COR-L47 (cell line): ENCODE measurements at regions not wholly inside any gene's neighbourhood (a gene's known extent, or its start where the extent isn't known, plus 50 kb on each side); places are given as distances from the start of the nearest gene placed in this dataset.
A peak's percentile ranks its signal among the peaks of the same experiment; 100 is the strongest.
"Not testable (repeated sequence)": the region's sequence is repeated elsewhere in the genome, so short reads cannot be mapped to it uniquely, and the experiment has no call there.

Source experiments
- DNase-seq: peaks from one replicate; lab custom pipeline; 2025; lab: John Stamatoyannopoulos, UW

DNA sequence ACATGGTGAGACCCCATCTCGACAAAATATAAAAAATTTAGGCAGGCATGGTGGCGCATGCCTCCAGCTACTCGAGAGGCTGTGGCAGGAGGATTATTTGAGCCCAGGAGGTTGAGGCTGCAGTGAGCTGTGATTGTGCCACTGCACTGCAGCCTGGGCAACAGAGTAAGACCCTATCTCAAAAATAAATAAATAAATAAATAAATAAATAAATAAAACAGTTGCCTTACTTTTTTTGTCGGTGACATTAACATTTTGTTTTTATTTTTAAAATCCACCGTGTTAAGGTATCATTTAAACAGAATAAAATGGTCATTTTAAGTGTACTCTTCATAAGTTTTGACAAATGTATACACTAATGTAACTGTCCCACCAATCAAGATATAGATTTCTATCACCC, 57.0 kb downstream of the RASL11A start:
- DNase-seq, result no peak

DNA sequence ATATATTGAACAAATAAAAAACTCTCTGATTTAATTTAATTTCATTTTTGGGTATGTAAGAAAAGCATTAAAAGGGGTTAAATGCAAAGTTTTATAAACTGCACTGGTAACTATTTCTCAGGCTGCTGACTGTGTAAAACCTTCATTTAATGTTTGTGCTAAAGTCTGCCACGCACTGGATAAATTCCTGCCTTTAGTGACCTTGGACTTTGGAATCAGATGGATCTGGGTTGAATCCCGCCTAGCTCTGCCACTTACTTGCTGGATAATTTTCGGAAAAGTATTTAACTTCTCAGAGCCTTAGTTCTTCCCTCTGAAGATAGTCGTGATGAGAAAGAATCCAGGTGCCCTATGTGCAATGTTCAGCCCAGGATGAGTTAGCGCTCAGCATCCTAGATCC, 58.6 kb downstream of the RASL11A start:
- no peak for DNase-seq

DNA sequence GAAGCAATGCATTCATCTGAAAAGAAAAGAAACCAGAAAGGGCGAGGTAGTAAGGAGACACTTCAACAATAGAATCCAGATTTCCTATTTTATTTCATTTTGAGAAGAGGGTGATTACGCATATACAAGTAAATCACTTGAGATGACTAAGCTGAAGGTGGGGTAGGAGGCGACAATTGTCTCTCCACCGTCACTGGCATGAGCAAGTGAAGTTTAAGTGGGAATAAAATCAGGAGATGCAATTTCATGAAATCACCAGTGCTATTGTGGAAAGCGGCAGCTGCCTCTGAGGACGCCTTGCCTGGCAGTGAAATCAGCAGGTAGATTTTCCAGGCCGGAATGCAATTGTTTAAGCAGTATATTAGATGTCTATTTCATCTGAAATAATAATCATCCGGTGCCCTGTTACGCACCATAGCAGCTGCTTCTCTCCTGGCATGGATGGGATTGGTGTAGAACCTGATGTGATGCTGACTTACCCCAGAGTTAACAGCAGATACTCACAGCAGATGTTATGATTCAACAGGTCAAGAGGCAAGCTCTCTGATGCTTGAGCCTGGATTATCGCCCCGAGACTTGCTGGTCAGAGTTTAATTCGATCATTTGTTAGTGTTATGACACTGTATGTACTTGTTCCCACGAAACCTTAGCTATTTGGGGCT, 64.3 kb downstream of the RASL11A start:
- DNase-seq, result no peak

DNA sequence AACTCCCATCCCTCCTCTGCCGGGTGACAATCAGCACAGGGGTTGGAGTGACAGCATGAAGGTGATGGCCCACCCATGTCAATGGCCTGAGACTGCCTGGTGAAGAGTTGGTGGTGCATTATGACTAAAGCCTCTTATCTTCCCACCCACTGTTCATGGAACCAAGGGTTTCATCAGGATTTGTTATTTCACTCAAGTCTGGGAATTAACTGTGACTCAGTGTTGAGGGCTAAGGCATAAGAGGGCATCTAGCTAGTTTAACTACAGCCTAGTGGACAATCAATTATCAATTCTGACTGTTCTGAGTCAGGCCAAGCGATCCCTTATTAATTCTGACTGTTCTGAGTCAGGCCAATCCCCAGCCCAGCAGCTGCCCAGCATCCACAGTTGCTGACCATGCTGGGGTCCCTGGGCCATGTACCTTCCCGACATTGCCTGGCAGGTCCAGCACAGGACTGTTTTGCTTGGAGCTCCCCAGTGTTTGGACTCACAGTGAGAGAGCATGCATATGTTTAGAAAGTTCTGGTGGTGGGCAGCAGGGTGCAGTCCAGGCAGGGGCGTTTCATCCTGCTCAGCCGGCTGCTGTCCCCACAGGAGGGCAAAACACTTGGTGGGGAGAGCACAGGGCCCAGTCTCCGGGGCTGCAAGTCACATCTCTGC, 65.5 kb downstream of the RASL11A start:
- DNase-seq, result no peak

DNA sequence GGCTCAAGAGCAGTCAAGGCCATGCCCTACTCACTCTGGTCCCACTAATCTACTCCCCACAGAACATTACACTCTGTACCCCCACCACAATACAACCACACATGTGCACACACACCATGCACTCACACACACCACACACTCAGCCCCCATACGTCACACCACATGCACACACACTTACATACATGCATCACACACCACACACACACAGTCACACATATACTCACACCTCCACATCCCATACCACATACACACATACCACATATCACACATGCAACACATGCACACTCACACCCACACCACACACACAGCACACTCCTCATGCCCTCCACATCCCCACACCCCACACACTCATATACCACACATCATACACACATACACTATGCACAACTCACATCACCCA, 67.6 kb downstream of the RASL11A start:
- DNase-seq, result no peak

DNA sequence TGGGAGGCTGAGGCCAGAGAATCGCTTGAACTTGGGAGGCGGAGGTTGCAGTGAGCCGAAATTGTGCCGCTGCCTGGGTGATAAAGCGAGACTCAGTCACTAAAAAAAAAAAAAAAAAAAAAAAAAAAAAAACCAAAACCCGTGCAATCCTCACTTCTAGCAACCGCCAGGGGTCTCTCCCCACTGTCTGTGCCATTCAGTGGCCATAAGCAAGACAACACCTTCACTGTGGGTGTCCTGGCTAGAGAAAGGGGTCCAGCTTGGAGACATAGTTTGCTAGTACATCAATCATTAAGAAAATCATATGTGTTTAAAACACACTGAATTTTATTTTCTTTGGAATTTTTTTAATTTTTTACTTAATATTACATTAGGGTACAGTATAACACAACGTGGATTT, 68.2 kb downstream of the RASL11A start:
- DNase-seq, result no peak

DNA sequence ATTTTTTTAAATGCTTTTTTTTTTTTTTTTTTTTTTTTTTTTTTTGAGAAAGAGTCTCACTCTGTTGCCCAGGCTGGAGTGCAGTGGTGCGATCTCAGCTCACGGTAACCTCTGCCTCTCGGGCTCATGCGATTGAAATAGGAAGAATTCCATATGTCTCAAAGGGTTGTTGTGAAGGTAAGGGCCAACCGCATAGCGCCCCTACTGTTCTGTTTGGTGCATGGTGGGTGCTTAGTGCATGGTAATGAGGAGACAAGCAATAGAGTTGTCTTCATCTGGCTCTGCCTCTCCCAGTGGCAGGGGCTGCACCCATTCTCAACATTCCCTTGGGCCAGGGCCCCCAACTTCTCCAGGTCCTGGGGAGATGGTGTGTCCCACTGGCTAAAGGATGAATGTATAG, 68.7 kb downstream of the RASL11A start:
- no peak for DNase-seq

DNA sequence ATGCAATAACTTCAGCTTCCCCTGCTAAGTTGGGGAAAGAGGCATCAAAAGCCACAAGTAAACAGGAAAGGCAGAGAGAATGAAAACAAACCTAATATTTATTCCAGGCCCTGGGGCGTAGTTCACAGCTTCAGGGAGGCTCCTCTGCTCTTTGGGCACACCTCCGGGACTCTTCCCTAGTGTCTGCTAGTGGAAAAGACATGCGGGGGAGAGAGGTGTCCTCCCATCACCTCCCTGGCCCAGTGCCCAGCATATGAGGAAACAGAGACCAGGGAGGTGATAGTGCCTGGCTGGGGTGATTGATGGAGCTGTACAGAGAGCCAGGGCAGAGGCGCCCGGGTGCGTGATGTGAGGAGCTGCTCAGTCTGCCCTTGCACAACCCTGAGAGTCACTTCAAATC, 71.0 kb downstream of the RASL11A start:
- DNase-seq, result no peak

DNA sequence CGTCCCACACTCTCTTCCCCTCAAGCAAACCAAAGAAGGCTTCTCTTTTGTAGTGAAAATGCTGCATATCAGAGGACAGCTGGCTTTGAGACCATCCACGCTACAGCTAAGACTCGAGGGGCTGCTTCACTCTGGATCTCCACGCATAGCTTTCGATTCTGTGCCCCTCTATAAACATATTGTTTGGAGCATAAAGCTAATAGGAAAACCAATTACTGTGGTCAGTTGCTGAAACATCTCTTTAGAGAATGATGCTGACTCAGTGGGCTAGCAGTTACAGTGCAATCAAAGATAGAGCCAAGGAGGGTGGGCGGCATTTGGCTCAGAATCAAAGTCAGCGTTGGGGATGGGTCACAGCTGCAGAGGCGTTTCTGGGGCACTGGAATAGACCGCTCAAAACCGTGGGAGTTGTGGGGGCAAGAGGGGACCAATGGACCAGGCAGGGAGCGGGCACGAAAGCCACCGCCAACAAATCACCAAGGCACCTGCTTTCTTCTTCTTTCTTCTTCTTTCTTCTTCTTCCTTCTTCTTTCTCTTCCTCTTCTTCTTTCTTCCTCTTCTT, 76.7 kb downstream of the RASL11A start:
- DNase-seq, result no peak

DNA sequence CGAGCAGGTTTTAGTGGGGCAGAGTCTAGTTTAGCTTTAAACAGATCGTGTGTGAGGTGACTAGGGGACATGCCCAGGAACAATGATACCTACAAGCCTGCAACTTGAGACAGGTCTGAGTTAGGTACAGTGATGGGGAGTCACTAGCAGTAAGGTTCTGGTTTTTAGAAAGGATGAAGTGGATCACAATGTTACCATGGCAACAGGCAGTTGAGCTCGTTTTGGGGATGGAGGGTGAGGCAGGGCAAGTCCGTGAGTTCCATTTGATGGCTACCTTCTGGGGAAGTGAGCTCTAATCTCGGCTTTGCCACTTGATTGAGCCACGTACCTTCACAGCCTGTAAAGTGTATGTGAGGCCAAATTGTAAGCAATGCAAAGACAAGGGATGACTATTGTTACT, 76.0 kb upstream of the GTF3A start:
- no peak for DNase-seq

DNA sequence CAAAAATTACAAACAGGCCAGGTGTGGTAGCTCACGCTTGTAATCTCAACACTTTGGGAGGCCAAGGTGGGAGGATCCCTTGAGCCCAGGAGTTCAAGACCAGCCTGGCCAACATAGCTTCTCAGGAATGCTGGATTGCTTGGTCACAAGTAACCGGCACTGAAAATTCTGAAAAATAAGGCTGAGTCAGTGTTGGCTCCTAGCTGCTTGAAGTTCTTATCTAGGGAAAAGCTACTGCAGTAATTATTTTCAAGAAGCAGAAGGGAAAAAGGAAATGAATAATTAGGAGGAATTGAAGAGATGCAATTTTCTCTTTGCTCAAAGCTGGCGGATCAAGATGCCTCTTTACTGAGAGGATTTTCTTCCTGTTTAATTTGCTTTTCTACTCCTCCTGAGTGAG, 75.0 kb upstream of the GTF3A start:
- DNase-seq, result no peak

DNA sequence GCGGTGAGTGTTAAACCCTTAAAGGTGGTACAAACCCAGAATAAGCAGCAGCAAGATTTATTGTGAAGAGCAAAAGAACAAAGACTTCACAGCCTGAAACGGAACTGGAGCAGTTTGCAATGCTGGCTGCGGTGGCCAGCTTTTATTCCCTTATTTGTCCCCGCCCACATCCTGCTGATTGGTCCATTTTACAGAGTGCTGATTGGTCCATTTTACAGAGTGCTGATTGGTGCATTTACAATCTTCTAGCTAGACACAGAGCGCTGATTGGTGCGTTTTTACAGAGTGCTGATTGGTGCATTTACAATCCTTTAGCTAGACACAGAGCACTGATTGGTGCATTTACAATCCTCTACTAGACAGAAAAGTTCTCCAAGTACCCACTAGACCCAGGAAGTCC, 73.6 kb upstream of the GTF3A start:
- DNase-seq, result not testable (repeated sequence)

DNA sequence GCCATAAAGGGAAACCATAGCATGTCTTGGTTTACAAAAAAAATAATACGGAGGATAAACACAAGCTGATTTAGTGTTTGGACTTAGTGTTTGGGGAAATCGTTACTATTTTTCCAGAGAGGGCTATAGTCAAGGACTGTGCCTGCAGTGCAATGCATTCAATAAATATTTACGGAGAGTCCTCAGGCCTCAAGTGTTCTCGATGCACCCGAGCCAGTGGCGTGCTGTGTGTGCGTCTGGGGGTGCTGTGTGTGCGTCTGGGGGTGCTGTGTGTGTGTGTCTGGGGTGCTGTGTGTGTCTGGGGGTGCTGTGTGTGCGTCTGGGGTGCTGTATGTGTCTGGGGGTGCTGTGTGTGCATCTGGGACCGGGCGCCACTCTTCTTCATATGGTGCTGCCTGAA, 71.7 kb upstream of the GTF3A start:
- DNase-seq, result no peak

DNA sequence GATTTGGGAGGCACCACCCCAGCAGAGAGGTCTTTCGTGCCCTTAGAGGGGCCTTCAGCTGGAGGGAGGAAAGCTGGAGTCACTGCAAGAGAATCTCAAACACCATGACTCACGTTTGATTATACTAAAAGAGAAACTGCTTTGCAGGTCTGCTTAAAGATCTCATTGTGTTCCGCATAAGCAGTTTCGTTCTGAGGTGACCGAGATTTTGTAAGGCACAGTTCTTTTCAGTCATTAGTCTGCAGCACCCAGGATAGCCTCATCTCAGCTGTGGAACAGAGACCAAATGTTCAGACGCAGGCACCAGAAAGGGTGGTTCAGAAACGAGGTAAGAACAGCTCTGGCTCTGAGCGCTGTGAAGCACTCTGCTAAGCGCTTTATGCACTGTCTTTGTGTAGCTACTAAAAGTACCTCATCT, 71.2 kb upstream of the GTF3A start:
- DNase-seq, result no peak

DNA sequence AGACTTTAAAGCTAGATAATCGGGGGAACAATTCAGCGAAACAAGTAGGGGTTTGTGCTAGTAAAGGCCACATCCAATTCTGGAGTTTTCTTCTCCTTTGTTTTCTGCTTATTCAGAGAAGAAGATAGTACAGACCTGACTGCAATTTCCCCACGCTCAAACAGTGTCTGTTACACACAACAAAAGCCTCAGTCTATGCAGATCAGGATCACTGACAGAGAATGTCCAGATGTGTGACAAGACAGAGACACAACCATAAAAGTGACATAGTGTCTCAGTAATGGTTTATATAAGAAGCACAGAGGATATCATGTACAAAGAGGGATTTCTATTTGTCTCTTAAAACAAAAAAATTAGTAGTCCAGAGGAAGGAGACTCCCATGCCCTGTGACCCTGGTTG, 70.7 kb upstream of the GTF3A start:
- no peak for DNase-seq

DNA sequence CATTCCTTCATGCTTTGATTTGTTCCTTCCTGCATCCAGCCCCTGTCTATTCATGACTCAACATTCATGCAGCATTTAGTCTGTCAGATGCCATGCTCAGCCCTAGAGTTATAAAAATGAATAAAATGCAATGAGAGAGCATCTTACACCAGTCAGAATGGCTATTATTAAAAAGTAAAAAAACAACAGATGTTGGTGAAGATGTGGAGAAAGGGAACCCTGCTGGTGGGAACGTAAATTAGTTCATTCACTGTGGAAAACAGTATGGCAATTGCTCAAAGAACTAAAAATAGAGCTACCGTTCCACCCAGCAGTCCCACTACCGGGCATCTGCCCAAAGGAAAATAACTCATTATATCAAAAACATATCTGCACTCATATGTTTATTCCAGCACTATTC, 70.0 kb upstream of the GTF3A start:
- no peak for DNase-seq

DNA sequence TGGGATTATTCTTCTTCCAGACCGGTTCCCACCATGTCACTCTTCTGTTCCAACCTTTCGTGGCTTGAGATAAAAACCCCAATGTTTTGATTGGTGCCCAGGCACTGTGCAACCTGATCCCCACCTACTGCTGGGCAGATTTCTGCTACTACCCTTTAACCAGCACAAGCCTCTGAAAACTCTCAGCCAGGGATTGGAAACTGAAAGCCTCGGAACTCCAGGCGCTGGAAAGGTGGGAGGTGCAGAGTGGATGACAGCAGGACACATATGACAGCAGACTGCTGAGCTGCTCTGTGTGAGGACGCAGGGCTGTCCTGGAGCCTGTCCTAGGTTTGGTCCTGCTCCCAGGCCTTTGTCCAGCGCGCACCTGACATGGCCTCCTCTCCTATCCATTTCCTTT, 68.5 kb upstream of the GTF3A start:
- no peak for DNase-seq

DNA sequence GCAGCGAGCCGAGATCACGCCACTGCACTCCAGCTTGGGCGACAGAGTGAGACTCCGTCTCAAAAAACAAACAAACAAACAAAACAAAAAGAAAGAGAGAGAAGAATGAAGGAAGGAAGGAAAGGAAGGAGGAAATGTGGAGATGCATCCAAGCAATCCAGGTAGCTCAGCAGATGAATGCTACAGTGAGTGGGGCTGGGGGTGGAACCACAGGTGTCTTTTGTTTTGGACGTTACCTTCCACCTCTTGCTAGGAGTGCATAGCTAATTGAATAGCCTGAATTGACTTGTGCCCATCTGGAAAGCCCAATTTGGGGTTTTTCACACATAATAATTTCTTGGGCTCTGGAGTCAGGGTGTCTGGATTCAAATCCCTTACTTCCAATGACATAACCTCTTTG, 66.0 kb upstream of the GTF3A start:
- no peak for DNase-seq

DNA sequence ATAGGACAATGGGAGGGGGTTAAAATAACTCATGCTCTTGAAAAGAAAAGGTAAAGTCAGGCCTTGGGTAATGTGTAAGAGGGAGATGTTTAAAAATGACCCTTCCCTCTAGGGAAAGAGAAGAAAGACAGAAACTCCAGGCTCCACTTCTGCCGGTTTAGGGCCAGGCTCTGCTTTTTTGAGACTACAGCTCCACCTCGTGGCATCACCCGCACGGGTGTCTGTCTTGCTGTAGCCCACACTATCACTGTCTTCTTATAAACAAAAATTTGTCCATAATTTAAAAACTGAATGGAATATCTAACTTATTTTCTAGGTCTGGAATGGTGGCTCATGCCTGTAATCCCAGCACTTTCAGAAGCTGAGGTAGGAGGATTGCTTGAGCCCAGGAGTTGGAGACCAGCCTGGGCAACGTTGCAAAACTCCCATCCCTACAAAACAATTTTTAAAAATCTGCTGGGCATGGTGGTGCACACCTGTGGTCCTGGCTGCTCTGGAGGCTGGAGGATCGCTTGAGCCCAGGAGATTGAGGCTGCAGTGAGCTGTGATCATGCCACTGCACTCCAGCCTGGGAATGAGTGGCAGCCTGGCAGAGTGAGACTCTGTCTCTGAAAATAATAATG, 65.1 kb upstream of the GTF3A start:
- peak; percentile 49 for DNase-seq

DNA sequence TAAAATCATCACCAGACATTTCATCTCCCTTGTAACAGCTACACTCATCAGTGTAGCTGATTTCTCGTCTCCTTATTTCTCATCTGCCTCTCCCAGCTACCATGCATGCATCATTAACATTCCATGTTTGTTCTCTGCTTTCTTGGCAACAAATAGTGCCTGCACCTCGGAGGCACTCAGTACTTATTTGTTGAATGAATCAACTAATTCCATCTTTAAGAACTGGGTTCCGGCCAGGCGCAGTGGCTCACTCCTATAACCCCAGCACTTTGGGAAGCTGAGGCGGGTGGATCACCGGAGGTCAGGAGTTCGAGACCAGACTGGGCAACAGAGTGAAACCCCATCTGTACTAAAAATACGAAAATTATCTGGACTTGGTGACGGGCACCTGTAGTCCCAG, 63.9 kb upstream of the GTF3A start:
- no peak for DNase-seq

DNA sequence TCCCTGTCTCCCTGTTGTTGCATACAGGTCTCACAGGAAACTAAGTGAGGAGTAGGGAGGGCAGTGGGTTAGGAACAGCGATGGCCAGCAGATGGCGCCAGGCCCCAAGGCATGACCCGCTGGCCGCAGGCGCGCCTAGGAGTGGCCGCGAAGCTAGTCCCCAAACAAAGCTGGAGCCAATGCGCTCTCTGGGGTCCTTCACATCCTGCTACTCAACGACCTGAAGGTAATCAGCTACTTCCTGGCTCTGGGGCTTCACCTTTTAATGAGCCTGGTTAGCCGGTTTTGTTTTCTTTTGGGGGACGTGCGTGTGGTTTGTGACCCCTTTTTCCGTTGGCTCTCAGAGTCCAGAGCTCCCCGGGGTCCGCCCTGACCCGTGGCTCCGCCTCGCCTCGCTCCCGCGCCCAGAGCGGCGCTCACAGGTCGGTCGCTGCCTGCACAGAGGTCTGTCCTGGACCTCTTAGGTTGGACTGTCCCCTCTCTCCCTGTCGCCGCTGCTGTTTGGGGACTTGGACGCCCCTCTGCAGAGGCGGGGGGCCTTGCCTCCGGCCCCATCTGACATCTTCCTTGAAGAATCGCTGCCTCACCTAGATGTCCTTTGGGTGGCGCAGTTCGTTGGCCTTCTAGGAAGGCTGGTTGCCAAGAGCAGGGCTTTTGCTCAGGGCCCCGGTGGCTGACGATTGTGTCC, 62.2 kb upstream of the GTF3A start:
- peak; percentile 82 for DNase-seq

DNA sequence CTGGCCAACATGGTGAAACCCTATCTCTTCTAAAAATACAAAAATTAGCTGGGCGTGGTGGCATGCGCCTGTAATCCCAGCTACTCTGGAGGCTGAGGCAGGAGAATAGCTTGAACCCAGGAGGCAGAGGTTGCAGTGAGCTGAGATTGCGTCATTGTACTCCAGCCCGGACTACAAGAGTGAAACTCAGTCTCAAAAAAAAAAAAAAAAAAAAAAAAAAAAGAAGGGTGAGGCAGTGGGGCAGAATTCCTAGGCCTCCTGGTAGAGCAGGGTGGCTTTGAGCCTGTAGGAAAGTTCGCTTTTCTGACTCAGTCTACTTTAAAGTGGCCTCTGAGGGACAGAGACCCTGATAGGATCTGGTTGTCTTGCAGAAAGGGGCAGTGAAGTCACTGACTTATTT, 60.8 kb upstream of the GTF3A start:
- not testable (repeated sequence) for DNase-seq

DNA sequence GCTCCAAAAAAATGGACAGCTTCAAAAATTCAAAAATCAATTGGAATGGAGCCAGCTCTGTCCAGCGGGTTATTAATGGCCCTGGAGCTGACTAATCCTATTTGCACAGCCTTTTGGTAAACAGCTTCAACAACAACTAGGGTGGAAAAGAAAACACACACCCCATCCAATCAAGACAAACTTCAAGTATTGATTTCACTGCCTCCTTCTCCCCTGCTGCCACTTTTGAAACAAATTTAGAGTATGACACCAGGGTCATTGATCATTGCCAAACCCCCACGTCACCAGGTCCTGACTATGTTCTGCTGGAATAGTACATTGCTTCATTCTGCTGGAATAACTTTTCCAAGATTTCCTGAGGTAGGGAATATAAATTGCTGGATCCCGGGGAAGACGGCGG, 56.8 kb upstream of the GTF3A start:
- DNase-seq, result no peak
